Fibroblast of lung (primary cell): ENCODE measurements at regions not wholly inside any gene's neighbourhood (a gene's known extent, or its start where the extent isn't known, plus 50 kb on each side); places are given as distances from the start of the nearest gene placed in this dataset.

Experiments used
- DNase-seq, 2 donors: peaks; one replicate each; pipeline versions ENCODE4 v3.0.0 to v3.0.0-alpha.2; 2010; ENCODE audit warnings: low read depth in 2 of 2
- H2AFZ ChIP-seq: 2 replicates; pipeline ENCODE4 v1.5.1; 2012; ENCODE audit warnings: low read length, control low read depth, inconsistent platforms
- H3K27ac ChIP-seq: 2 replicates; pipeline ENCODE4 v1.5.1; 2011; ENCODE audit warnings: low read length, control low read depth; ENCODE audit not compliant: insufficient read depth
- H3K27me3 ChIP-seq: 2 replicates; pipeline ENCODE4 v1.5.1; 2011; ENCODE audit warnings: mild to moderate bottlenecking, low read length; ENCODE audit not compliant: control insufficient read depth, insufficient read depth
- H3K36me3 ChIP-seq: 2 replicates; pipeline ENCODE4 v1.5.1; 2011; ENCODE audit warnings: low read length; ENCODE audit not compliant: control insufficient read depth, insufficient read depth
- H3K4me1 ChIP-seq: 2 replicates; pipeline ENCODE4 v1.5.1; 2011; ENCODE audit warnings: low read length; ENCODE audit not compliant: control insufficient read depth, insufficient read depth; ENCODE audit errors: extremely low read depth
- H3K4me2 ChIP-seq: 2 replicates; pipeline ENCODE4 v1.5.1; 2011; ENCODE audit warnings: low read length, control low read depth; ENCODE audit not compliant: insufficient read depth; ENCODE audit errors: extremely low read depth
- H3K4me3 ChIP-seq, 4 experiments: fragments of 200-600 bp in 1 of 4; sonication (generic) in 1 of 4; replicated peaks in 1 of 4; 2 replicates each; pipeline ENCODE4 v1.5.1; 2011 to 2016; ENCODE audit warnings: low read length in 4 of 4, low read depth in 3 of 4, mild to moderate bottlenecking in 3 of 4, control low read depth in 2 of 4, inconsistent platforms in 1 of 4, mixed read lengths in 1 of 4; ENCODE audit not compliant: insufficient read depth in 1 of 4; ENCODE audit errors: control extremely low read depth in 1 of 4
- H3K79me2 ChIP-seq: 2 replicates; pipeline ENCODE4 v1.5.1; 2012; ENCODE audit warnings: mild to moderate bottlenecking, low read length, inconsistent platforms; ENCODE audit not compliant: control insufficient read depth, insufficient read depth
- H3K9ac ChIP-seq: 2 replicates; pipeline ENCODE4 v1.5.1; 2011; ENCODE audit warnings: mild to moderate bottlenecking, low read length, control low read depth; ENCODE audit not compliant: insufficient read depth
- H3K9me3 ChIP-seq: 2 replicates; pipeline ENCODE4 v1.5.1; 2012; ENCODE audit warnings: low read depth, low read length; ENCODE audit not compliant: control insufficient read depth, insufficient read depth
- H4K20me1 ChIP-seq: 2 replicates; pipeline ENCODE4 v1.5.1; 2011; ENCODE audit warnings: low read length; ENCODE audit not compliant: control insufficient read depth, insufficient read depth; ENCODE audit errors: extremely low read depth
- CTCF ChIP-seq, 2 donors: IDR thresholded peaks in 1 of 2; conservative IDR thresholded peaks in 1 of 2; 1 replicate in 1 of 2; 2 replicates in 1 of 2; pipeline ENCODE4 v1.5.1; 2011 to 2012; ENCODE audit warnings: low read length in 2 of 2, control low read depth in 1 of 2, inconsistent platforms in 1 of 2, low read depth in 1 of 2, mild to moderate bottlenecking in 1 of 2
- EZH2 ChIP-seq: IDR thresholded peaks from 2 replicates; pipeline ENCODE4 v1.5.1; 2012; ENCODE audit warnings: low read length, control low read depth, mild to moderate bottlenecking; ENCODE audit errors: missing control alignments

- H3K79me2 ChIP-seq: no peaks in the 10 kb centered on the region
- DNase-seq: peak in 1 of 2 donors; percentile 66
- no peak overlapping the region for H3K27ac ChIP-seq
- TF ChIP-seq CTCF (conservative IDR thresholded peaks at IDR 0.05 in 1 of 2, IDR thresholded peaks at IDR 0.05 in 1 of 2; ENCODE audit: low read depth in 1 of 2, low read length in 2 of 2) (no peak), EZH2 (no peak)
- H3K9ac ChIP-seq: no peak overlapping the region
- H3K27me3 ChIP-seq: no peaks in the 10 kb centered on the region
- H3K4me3 ChIP-seq: no peak overlapping the region
- H3K9me3 ChIP-seq: no peaks in the 10 kb centered on the region
- H2AFZ ChIP-seq: no peak overlapping the region
- H3K4me2 ChIP-seq: no peak overlapping the region
- H3K36me3 ChIP-seq: no peaks in the 10 kb centered on the region
- no peaks in the 10 kb centered on the region for H3K4me1 ChIP-seq
- H4K20me1 ChIP-seq: no peaks in the 10 kb centered on the region
Observed at GRCh38 chr3:6180171-6180570, 680.7 kb upstream of the GRM7 start.

- DNase-seq: no peak
- H3K27ac ChIP-seq: no peak overlapping the region
- no peak overlapping the region for H3K4me3 ChIP-seq
- H3K4me2 ChIP-seq: no peak overlapping the region
- H3K36me3 ChIP-seq: no peaks in the 10 kb centered on the region
- H3K9ac ChIP-seq: no peak overlapping the region
- H2AFZ ChIP-seq: no peak overlapping the region
- TF ChIP-seq CTCF (conservative IDR thresholded peaks at IDR 0.05 in 1 of 2, IDR thresholded peaks at IDR 0.05 in 1 of 2; ENCODE audit: low read depth in 1 of 2, low read length in 2 of 2) (no peak), EZH2 (no peak)
- H3K27me3 ChIP-seq: no peaks in the 10 kb centered on the region
- H3K9me3 ChIP-seq: no peaks in the 10 kb centered on the region
- H4K20me1 ChIP-seq: no peaks in the 10 kb centered on the region
- H3K4me1 ChIP-seq: no peaks in the 10 kb centered on the region
- H3K79me2 ChIP-seq: no peaks in the 10 kb centered on the region
Observed at GRCh38 chr3:6182476-6182875, 678.4 kb upstream of the GRM7 start.

DNA sequence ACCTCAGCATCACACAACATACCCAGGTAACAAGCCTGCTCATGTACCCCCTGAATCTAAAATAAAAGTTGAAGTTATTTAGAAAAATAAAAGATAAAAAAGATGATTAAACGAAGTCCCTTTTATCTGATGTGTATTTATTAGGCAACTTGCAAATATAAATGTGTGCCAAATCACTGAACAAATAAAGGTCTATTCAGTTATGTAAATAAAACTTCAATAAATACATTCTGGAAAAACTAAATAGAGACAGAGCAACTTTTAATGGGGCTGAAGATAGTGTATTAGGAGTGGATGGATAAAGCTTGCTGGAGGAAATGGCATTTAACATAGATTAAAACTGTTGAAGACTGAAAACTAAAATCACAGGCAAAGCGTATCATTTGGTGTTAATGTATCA, 678.0 kb upstream of the GRM7 start:
- no peaks in the 10 kb centered on the region for H3K79me2 ChIP-seq
- no peak overlapping the region for H3K27ac ChIP-seq
- no peak overlapping the region for H2AFZ ChIP-seq
- no peaks in the 10 kb centered on the region for H3K36me3 ChIP-seq
- no peak overlapping the region for H3K4me3 ChIP-seq
- H3K9ac ChIP-seq: no peak overlapping the region
- no peak overlapping the region for H3K4me2 ChIP-seq
- DNase-seq: no peak
- no peaks in the 10 kb centered on the region for H3K27me3 ChIP-seq
- no peaks in the 10 kb centered on the region for H4K20me1 ChIP-seq
- TF ChIP-seq EZH2: no peak
- no peak for TF ChIP-seq CTCF (conservative IDR thresholded peaks at IDR 0.05 in 1 of 2, IDR thresholded peaks at IDR 0.05 in 1 of 2; ENCODE audit: low read depth in 1 of 2, low read length in 2 of 2)
- no peaks in the 10 kb centered on the region for H3K4me1 ChIP-seq
- no peaks in the 10 kb centered on the region for H3K9me3 ChIP-seq
